ENCODE measurements at regions not wholly inside any gene's neighbourhood (a gene's known extent, or its start where the extent isn't known, plus 50 kb on each side); places are given as distances from the start of the nearest gene placed in this dataset.

DNA sequence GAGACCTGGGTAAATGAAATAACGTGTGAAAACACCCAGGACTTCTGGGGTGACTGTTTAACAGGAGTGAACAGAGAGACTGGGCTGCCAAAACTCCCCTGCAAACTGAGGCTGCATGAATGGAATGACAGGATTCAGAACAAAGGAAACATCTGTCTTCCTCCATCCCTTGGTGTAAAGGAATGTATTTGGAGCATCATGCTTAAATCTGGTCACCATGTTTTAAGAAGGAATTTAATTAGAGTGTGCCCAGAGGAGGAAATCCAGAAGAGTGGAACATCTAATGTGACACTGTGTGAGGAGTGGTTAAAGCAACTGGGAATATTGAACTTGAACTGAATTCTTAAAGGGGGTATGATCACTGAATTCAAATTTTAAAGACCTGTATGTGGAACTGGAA is 437.2 kb downstream of the LIG4 start:
- TF ChIP-seq, protein P1, sequence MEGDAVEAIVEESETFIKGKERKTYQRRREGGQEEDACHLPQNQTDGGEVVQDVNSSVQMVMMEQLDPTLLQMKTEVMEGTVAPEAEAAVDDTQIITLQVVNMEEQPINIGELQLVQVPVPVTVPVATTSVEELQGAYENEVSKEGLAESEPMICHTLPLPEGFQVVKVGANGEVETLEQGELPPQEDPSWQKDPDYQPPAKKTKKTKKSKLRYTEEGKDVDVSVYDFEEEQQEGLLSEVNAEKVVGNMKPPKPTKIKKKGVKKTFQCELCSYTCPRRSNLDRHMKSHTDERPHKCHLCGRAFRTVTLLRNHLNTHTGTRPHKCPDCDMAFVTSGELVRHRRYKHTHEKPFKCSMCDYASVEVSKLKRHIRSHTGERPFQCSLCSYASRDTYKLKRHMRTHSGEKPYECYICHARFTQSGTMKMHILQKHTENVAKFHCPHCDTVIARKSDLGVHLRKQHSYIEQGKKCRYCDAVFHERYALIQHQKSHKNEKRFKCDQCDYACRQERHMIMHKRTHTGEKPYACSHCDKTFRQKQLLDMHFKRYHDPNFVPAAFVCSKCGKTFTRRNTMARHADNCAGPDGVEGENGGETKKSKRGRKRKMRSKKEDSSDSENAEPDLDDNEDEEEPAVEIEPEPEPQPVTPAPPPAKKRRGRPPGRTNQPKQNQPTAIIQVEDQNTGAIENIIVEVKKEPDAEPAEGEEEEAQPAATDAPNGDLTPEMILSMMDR (conservative IDR thresholded peaks at IDR 0.05; ENCODE audit: control insufficient read depth, insufficient read depth, low read depth, low read length), result no peak
- DNase-seq (ENCODE audit: low read depth), result no peak
- no peak overlapping the region for H3K4me3 ChIP-seq (ENCODE audit: control insufficient read depth, low read depth, low read length)

DNA sequence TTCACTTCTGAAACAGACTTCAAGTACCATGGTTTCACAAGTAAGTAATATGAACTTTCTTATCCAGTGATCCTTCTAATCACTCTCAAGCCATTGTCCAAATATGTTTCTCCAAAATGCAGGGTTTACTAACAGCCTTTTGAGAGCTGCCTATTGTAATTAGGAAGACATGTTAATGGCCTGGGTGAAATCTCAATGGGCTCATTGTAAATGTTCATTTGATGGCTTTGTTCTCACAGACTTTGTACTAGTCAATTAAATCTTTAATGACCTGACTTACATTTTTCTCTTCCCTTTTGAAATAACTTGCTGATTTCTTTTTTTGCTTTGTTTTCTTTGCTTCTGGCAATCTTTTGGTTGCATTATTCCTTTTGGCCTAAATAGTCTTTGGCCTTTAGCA is 444.8 kb downstream of the LIG4 start:
- H3K4me3 ChIP-seq (ENCODE audit: control insufficient read depth, low read depth, low read length), result no peak overlapping the region
- DNase-seq (ENCODE audit: low read depth), result no peak
- TF ChIP-seq, protein P1 (conservative IDR thresholded peaks at IDR 0.05; ENCODE audit: control insufficient read depth, insufficient read depth, low read depth, low read length), result no peak

DNA sequence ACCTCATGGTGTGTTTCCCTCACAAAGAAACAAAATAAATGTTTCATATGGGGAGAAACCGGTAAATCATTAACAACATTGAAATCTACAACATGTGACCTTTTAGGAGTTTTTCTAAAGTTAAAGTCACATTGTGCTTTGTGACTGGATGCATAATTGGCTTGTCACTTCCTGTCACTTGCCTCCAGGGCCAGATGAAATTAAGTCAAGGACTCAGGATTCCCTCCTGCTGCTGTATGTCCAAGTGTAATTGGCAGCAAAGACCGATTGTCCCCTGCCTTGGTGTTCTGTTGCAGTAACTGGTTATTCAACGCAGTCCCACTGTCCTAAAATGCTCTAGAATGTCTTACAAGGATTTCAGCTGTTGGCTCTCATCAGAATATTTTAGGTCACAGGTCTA is 448.2 kb downstream of the LIG4 start:
- no peak for DNase-seq (ENCODE audit: low read depth)
- TF ChIP-seq, protein P1 (conservative IDR thresholded peaks at IDR 0.05; ENCODE audit: control insufficient read depth, insufficient read depth, low read depth, low read length), result no peak
- H3K4me3 ChIP-seq (ENCODE audit: control insufficient read depth, low read depth, low read length), result no peak overlapping the region

DNA sequence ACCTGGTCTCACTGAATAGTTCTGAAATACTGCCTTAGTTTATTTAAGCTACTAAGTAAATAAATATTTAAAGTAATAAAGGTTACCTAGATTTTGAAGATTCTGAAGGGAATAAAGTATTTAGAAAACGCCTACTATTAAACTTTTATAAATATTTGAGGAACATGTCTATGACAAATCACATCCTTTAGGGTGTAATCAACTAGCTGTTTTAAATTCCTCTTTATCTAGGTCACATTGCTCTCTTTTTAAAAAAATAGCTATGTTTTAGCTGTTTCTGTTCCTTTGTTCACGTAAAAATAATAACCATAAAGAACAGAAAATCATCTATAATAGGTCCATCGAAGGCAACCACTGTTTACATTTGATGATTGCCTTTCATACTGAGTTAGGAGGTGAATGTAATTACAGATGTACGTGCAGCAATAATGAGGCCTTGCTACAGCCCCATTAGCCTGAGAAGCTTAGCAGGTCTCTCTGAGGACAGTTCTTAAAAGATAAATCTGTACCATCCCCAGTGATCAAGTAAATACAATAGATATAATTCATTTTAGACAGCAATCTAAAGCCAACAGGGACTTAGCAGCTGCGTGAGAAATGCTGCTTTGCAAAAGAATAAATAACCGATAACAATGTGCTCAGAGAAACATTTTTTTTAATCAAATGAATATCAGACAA is 449.5 kb downstream of the LIG4 start:
- no peak overlapping the region for H3K4me3 ChIP-seq (ENCODE audit: control insufficient read depth, low read depth, low read length)
- DNase-seq (ENCODE audit: low read depth), result no peak
- TF ChIP-seq, protein P1 (conservative IDR thresholded peaks at IDR 0.05; ENCODE audit: control insufficient read depth, insufficient read depth, low read depth, low read length), result no peak

DNA sequence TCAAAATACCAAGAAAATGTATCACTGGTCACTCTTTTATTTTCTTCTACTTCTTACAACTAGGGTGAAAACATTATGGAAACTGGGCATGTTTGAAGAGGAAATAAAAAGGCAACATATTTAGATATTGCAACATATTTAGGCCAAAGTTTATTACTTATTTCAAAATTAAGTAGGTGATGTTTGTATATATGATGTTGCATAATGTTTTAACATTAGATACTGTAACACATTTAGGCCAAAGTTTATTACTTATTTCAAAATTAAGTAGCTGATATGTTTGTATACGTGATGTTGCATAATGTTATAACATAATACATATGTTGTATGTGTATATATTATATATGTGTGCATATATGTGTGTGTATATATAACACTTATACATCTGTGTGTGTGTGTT is 451.3 kb downstream of the LIG4 start:
- no peak overlapping the region for H3K4me3 ChIP-seq (ENCODE audit: control insufficient read depth, low read depth, low read length)
- no peak for DNase-seq (ENCODE audit: low read depth)
- TF ChIP-seq, protein P1 (conservative IDR thresholded peaks at IDR 0.05; ENCODE audit: control insufficient read depth, insufficient read depth, low read depth, low read length), result no peak

DNA sequence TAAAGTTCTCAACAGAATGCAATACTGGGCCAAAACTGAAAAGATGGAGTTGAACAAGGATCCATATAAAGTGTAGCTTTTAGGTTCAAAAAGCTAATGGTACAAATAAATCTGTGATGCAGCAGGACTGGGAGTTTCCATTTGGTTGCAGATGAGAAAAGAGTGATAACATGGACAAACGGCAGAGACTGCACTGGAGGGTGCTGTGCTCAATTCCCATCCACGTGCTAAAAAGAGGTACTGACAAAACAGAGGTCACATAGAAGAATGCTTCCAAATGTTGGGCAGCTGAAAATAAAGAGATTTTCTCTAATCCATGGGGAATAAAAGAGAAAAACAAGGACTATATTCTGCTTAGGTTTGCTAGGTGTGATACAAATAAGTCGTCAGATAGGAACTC is 461.6 kb downstream of the LIG4 start:
- no peak overlapping the region for H3K4me3 ChIP-seq (ENCODE audit: control insufficient read depth, low read depth, low read length)
- TF ChIP-seq, protein P1 (conservative IDR thresholded peaks at IDR 0.05; ENCODE audit: control insufficient read depth, insufficient read depth, low read depth, low read length), result no peak
- DNase-seq (ENCODE audit: low read depth), result no peak

DNA sequence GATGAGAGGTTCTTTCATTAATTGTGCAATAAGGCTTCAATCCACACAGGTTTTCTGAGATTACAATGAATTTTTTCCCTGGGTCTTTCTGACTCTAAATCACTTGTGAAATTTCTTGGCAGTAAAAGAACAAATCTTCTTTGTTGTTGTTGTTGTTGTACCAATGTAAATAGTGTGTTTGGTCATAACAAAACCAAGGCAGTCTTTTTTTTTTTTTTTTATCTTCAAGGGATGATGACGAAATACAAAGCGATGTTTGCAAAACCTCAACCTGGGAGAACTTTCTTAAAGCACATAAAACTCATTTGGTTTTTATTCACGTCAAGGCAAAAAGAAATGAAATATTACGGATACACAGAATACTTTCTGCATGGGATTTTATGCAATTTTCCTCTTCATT is 462.0 kb downstream of the LIG4 start:
- TF ChIP-seq, protein P1 (conservative IDR thresholded peaks at IDR 0.05; ENCODE audit: control insufficient read depth, insufficient read depth, low read depth, low read length), result no peak

More for the DNA sequence above, 462.0 kb downstream of the LIG4 start:
- no peak for DNase-seq (ENCODE audit: low read depth)
- no peak overlapping the region for H3K4me3 ChIP-seq (ENCODE audit: control insufficient read depth, low read depth, low read length)

All from fibroblast of mammary gland (primary cell).